HG02588 (cell line): ENCODE measurements at regions not wholly inside any gene's neighbourhood (a gene's known extent, or its start where the extent isn't known, plus 50 kb on each side); places are given as distances from the start of the nearest gene placed in this dataset.

ENCODE experiments used
- ATAC-seq: cut with Tn5 transposase; IDR thresholded peaks from one replicate; pipeline ENCODE4 v1.9.1; 2021; ENCODE audit warnings: mild to moderate bottlenecking, moderate library complexity; ENCODE audit not compliant: unreplicated experiment

- ATAC-seq: no peak
Measured at GRCh38 chr4:153131596-153131995, 72.6 kb upstream of the TRIM2 start.

- no peak for ATAC-seq
Measured at GRCh38 chr4:153137159-153137558, 67.1 kb upstream of the TRIM2 start.

GRCh38 chr4:153137677-153138630 lies 66.3 kb upstream of the TRIM2 start:
- ATAC-seq: no peak

GRCh38 chr4:153138736-153139135 lies 65.5 kb upstream of the TRIM2 start:
- ATAC-seq: no peak

- no peak for ATAC-seq
Measured at GRCh38 chr4:153140294-153140693, 63.9 kb upstream of the TRIM2 start.

- no peak for ATAC-seq
Measured at GRCh38 chr4:153141238-153141637, 63.0 kb upstream of the TRIM2 start.

GRCh38 chr4:153142700-153143438 lies 61.4 kb upstream of the TRIM2 start:
- ATAC-seq: no peak

GRCh38 chr4:153143527-153144348 lies 60.5 kb upstream of the TRIM2 start:
- no peak for ATAC-seq

GRCh38 chr4:153146031-153146430 lies 58.2 kb upstream of the TRIM2 start:
- no peak for ATAC-seq

GRCh38 chr4:153146961-153147360 lies 57.3 kb upstream of the TRIM2 start:
- ATAC-seq: no peak

GRCh38 chr4:153148791-153149190 lies 55.5 kb upstream of the TRIM2 start:
- no peak for ATAC-seq

- peak; percentile 35 for ATAC-seq
Measured at GRCh38 chr4:153151535-153152455, 52.4 kb upstream of the TRIM2 start.

GRCh38 chr4:153152501-153153338 lies 51.5 kb upstream of the TRIM2 start:
- ATAC-seq: peak; percentile 14

GRCh38 chr4:153153339-153153871 lies 50.8 kb upstream of the TRIM2 start:
- ATAC-seq: peak; percentile 69

GRCh38 chr4:153154007-153154975 lies 50.0 kb upstream of the TRIM2 start:
- ATAC-seq: no peak
